Mesodermal cell (in vitro differentiated cells): ENCODE measurements at regions not wholly inside any gene's neighbourhood (a gene's known extent, or its start where the extent isn't known, plus 50 kb on each side); places are given as distances from the start of the nearest gene placed in this dataset.
A peak's percentile ranks its signal among the peaks of the same experiment; 100 is the strongest.

Experiments
- H3K27ac ChIP-seq: 2 replicates; pipeline ENCODE4 v1.7.0; 2013; ENCODE audit warnings: mild to moderate bottlenecking, low read depth, low read length, moderate library complexity; ENCODE audit not compliant: severe bottlenecking
- H3K36me3 ChIP-seq: 2 replicates; pipeline ENCODE4 v1.7.1; 2013; ENCODE audit warnings: mild to moderate bottlenecking, low read length, moderate library complexity; ENCODE audit not compliant: control insufficient read depth, insufficient read depth
- H3K4me1 ChIP-seq: one replicate; pipeline ENCODE4 v1.7.1; 2013; ENCODE audit warnings: mild to moderate bottlenecking, low read length; ENCODE audit not compliant: insufficient read depth, control insufficient read depth, poor library complexity, severe bottlenecking
- H3K4me3 ChIP-seq: 2 replicates; pipeline ENCODE4 v1.7.0; 2013; ENCODE audit warnings: low read length, control low read depth, mild to moderate bottlenecking; ENCODE audit not compliant: insufficient read depth, poor library complexity, severe bottlenecking; ENCODE audit errors: extremely low read depth
- H3K9me3 ChIP-seq: 2 replicates; pipeline ENCODE4 v1.7.1; 2013; ENCODE audit warnings: mild to moderate bottlenecking, low read length, moderate library complexity; ENCODE audit not compliant: control insufficient read depth
- WGBS, 2 experiments: methylation state at CpG; one replicate each; pipeline ENCODE4 v1.1.5; 2013; ENCODE audit warnings: missing lambda C conversion rate in 2 of 2; ENCODE audit not compliant: insufficient coverage in 2 of 2; 5-methylcytosine and 5-hydroxymethylcytosine counted together

DNA sequence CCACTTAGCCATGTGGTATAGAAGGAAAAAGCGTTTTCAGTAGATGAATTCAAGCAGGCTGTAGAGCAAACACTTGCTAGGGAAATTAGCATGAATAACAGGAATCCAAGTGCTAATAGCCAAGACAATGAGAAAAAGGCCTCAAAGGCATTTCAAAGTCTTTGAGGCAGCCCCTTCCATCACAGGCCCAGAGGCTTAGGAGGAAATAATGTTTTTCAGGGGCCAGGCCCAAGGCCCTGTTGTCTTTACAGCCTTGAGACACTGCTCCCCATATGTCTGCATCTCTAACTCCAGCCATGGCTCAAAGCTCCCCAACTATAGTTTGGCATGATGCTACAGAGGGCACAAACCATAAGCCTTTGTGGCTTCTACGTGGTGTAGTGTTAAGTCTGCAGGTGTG is 563.5 kb downstream of the TAF11L14 start:
- Histone ChIP-seq H3K4me3 (no peak overlapping the region), H3K9me3 (peaks cover 7% of the 10 kb centered on the region), H3K4me1 (no peaks in the 10 kb centered on the region), H3K36me3 (no peaks in the 10 kb centered on the region), H3K27ac (no peak overlapping the region)
- 73 to 100% methylated on average over 1 to 2 of the region's 2 CpGs for WGBS, 2 experiments

DNA sequence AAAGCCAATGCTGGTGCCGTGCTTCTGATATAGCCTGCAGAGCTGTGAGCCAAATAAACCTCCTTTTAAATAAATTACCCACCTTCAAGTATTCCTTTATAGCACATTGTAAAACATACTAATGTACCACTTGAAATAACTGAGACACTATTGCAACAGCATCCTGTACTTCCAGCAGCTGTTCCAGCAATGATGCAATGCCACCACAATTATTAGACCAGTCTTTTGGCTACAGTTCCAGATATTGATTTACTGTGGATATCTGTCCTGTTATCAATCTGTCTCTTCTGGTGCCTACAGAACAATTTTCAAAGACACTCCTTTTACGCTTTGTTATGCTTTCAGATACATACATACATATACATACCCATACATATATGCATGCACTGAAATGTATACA is 567.9 kb downstream of the TAF11L14 start:
- Histone ChIP-seq H3K27ac (no peak overlapping the region), H3K9me3 (peaks cover 7% of the 10 kb centered on the region), H3K4me1 (no peaks in the 10 kb centered on the region), H3K4me3 (no peak overlapping the region), H3K36me3 (no peaks in the 10 kb centered on the region)
- WGBS, 2 experiments: 86 to 90% methylated on average over 1 of the region's 2 CpGs

GRCh38 chr5:18203296-18203695 is 569.0 kb downstream of the TAF11L14 start:
- Histone ChIP-seq H3K36me3 (no peaks in the 10 kb centered on the region), H3K27ac (no peak overlapping the region), H3K4me3 (no peak overlapping the region), H3K4me1 (no peaks in the 10 kb centered on the region), H3K9me3 (peaks cover under 1% of the 10 kb centered on the region)
- no CpG with 5 or more reads among the region's 1 CpG for WGBS, 2 experiments

GRCh38 chr5:18213666-18214065 is 579.4 kb downstream of the TAF11L14 start:
- 86 to 93% methylated on average over 3 of the region's 4 CpGs for WGBS, 2 experiments
- Histone ChIP-seq H3K4me3 (no peak overlapping the region), H3K4me1 (no peaks in the 10 kb centered on the region), H3K9me3 (no peaks in the 10 kb centered on the region), H3K36me3 (no peaks in the 10 kb centered on the region), H3K27ac (no peak overlapping the region)

- WGBS, 2 experiments: 67% methylated on average over 1 of the region's 1 CpG; no CpG with 5 or more reads in 1 of the 2 experiments
- Histone ChIP-seq H3K4me3 (no peak overlapping the region), H3K9me3 (no peaks in the 10 kb centered on the region), H3K27ac (no peak overlapping the region), H3K4me1 (no peaks in the 10 kb centered on the region), H3K36me3 (no peaks in the 10 kb centered on the region)
These were observed 581.8 kb downstream of the TAF11L14 start for GRCh38 chr5:18216016-18216415.

DNA sequence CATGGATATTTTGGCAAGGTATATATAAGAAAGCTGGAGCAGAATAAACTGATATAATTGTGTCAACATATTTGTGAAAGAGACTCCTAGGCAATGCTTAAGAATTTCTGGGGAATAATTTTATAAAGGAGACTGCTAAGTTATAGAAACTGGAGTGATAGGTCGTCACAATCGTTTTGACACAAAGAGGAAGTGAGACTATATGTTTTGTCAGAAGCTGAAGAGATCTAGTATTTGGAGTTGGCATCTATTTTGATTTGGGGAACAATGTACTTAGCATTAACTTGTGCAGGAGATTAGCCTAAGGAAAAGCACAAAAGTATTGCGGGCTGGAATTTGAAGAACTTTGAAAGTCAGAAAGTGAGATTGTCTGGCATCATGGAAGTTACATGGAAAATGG is 582.5 kb downstream of the TAF11L14 start:
- WGBS, 2 experiments: 91 to 97% methylated on average over 2 to 3 of the region's 3 CpGs
- Histone ChIP-seq H3K27ac (no peak overlapping the region), H3K4me1 (no peaks in the 10 kb centered on the region), H3K9me3 (no peaks in the 10 kb centered on the region), H3K4me3 (no peak overlapping the region), H3K36me3 (no peaks in the 10 kb centered on the region)

DNA sequence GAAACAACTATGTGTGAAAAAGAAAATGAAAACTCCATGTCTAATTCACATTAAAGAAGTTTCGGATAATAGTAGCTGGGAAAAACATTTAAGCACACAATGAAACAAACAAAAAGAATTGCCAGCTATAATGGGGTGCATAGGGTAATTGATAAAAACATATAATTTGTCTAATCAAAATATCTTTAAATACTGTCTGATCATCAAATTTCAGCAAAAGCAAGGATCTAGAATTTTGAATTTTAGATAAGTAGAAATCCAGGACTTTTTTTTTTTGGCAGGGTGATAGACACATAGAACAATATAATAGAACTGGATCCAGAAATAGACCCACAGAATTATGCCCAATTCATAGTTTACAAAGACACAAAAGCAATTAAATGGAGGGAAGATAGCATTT is 585.0 kb downstream of the TAF11L14 start:
- Histone ChIP-seq H3K4me1 (no peaks in the 10 kb centered on the region), H3K36me3 (no peaks in the 10 kb centered on the region), H3K27ac (no peak overlapping the region), H3K4me3 (no peak overlapping the region), H3K9me3 (no peaks in the 10 kb centered on the region)
- WGBS, 2 experiments: no CpG with 5 or more reads among the region's 1 CpG

GRCh38 chr5:18220631-18221030 is 586.4 kb downstream of the TAF11L14 start:
- no CpG with 5 or more reads among the region's 1 CpG for WGBS, 2 experiments

DNA sequence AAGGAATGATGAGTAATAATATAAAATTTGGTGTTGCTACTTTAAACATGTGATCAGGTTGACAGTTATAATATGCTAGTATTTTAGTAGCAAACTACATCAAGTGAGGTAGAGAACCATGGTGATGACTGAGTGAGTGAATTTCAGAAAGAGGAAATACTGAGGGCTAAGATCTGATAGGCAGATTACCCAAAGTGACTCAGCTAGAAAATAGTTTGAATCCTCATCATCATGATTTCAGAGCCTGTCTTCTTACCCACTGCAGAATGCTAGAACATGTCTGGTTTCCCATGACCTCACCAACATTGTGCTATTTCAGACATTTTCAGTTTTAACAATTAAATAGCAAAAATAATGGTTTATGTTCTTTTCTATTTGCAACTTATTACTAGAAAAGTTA is 602.1 kb downstream of the TAF11L14 start:
- H3K4me1 ChIP-seq: peaks cover 6% of the 10 kb centered on the region
- peak overlapping the region; percentile 63 for H3K27ac ChIP-seq
- H3K36me3 ChIP-seq: no peaks in the 10 kb centered on the region
- no peaks in the 10 kb centered on the region for H3K9me3 ChIP-seq
- no peak overlapping the region for H3K4me3 ChIP-seq

More at GRCh38 chr5:18220631-18221030, 586.4 kb downstream of the TAF11L14 start:
- no peak overlapping the region for H3K27ac ChIP-seq
- no peak overlapping the region for H3K4me3 ChIP-seq
- no peaks in the 10 kb centered on the region for H3K4me1 ChIP-seq
- H3K36me3 ChIP-seq: no peaks in the 10 kb centered on the region
- H3K9me3 ChIP-seq: no peaks in the 10 kb centered on the region

GRCh38 chr5:18238321-18238720 is 604.1 kb downstream of the TAF11L14 start:
- no CpG with 5 or more reads among the region's 2 CpGs for WGBS, 2 experiments
- peaks cover 6% of the 10 kb centered on the region for H3K4me1 ChIP-seq

DNA sequence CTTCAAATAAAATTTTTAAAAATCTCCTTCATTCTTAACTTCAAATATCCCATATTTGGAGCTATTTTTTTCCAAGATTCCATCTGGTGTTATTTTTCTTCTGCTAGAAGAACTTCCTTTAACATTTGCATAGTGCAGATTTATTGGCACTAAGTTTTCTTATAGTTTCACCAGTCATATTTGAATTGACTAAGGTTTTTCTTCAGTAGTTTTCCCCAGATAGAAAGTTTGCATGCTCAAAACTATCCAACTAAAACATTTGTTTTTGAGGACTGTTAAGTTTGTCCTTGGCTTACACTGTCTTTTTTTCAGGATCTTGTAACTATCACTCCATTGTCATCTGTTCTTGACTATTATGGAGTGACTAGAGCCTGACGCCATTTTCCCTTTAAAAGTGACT is 606.7 kb downstream of the TAF11L14 start:
- Histone ChIP-seq H3K36me3 (no peaks in the 10 kb centered on the region), H3K4me3 (no peak overlapping the region), H3K4me1 (peaks cover 6% of the 10 kb centered on the region), H3K9me3 (no peaks in the 10 kb centered on the region), H3K27ac (no peak overlapping the region)
- WGBS, 2 experiments: no CpG with 5 or more reads among the region's 1 CpG

More at GRCh38 chr5:18238321-18238720, 604.1 kb downstream of the TAF11L14 start:
- H3K36me3 ChIP-seq: no peaks in the 10 kb centered on the region
- no peak overlapping the region for H3K4me3 ChIP-seq
- no peaks in the 10 kb centered on the region for H3K9me3 ChIP-seq
- no peak overlapping the region for H3K27ac ChIP-seq
